H1 (cell line): ENCODE measurements at regions not wholly inside any gene's neighbourhood (a gene's known extent, or its start where the extent isn't known, plus 50 kb on each side); places are given as distances from the start of the nearest gene placed in this dataset.

Experiments
- CTCF ChIA-PET: fragments of 300-600 bp; sonication (Branson Sonifier 250); formaldehyde crosslinking; loops from one replicate; lab custom pipeline; 2021; ENCODE audit not compliant: partially characterized antibody; lab: Charles Lee
- POLR2A ChIA-PET: fragments of 300-600 bp; sonication (Branson Sonifier 250); formaldehyde crosslinking; loops from one replicate; lab custom pipeline; 2021; ENCODE audit warnings: inconsistent platforms; ENCODE audit not compliant: partially characterized antibody; lab: Charles Lee
- DNase-seq, 2 experiments: peaks; one replicate each; pipeline versions ENCODE4 v3.0.0 to v3.0.0-alpha.2; 2010 to 2022; ENCODE audit warnings: low spot score in 2 of 2, low read depth in 1 of 2, mixed read lengths in 1 of 2
- FAIRE-seq: peaks from 2 replicates; lab custom pipeline; 2011; peaks lifted over from hg19 to GRCh38; lab: Jason Lieb, UNC
- H2AFZ ChIP-seq: 2 replicates; pipeline ENCODE4 v1.8.1; 2012; ENCODE audit warnings: low read length, inconsistent platforms
- H2AK5ac ChIP-seq: 2 replicates; pipeline ENCODE4 v1.6.1; 2013; ENCODE audit warnings: low read depth, low read length
- H2BK120ac ChIP-seq: replicated peaks from 2 replicates; pipeline ENCODE3; 2013; ENCODE audit warnings: low read depth, low read length, inconsistent platforms
- H2BK12ac ChIP-seq: 2 replicates; pipeline ENCODE4 v1.6.1; 2013; ENCODE audit warnings: low read depth, low read length
- H2BK15ac ChIP-seq: 2 replicates; pipeline ENCODE4 v1.6.1; 2013; ENCODE audit warnings: low read length
- H2BK20ac ChIP-seq: 2 replicates; pipeline ENCODE4 v1.6.1; 2013; ENCODE audit warnings: low read length
- H2BK5ac ChIP-seq: 2 replicates; pipeline ENCODE4 v1.6.1; 2013; ENCODE audit warnings: low read depth, low read length
- H3K14ac ChIP-seq: 2 replicates; pipeline ENCODE4 v1.6.1; 2013; ENCODE audit warnings: inconsistent platforms; ENCODE audit not compliant: insufficient read length
- H3K18ac ChIP-seq: 2 replicates; pipeline ENCODE4 v1.6.1; 2013; ENCODE audit warnings: low read length; ENCODE audit errors: extremely low read depth
- H3K23ac ChIP-seq: 2 replicates; pipeline ENCODE4 v1.6.1; 2013; ENCODE audit warnings: inconsistent platforms; ENCODE audit not compliant: insufficient read length
- H3K23me2 ChIP-seq: 2 replicates; pipeline ENCODE4 v1.6.1; 2013; ENCODE audit warnings: low read depth, low read length
- H3K27ac ChIP-seq: 2 replicates; pipeline ENCODE4 v1.6.1; 2011; ENCODE audit warnings: low read depth, low read length, inconsistent platforms
- H3K27me3 ChIP-seq, 4 experiments: replicated peaks in 1 of 4; 1 replicate in 1 of 4; 2 replicates in 3 of 4; pipeline versions ENCODE4 v1.6.1 to v1.8.1; 2011 to 2013; ENCODE audit warnings: low read length in 3 of 4, mild to moderate bottlenecking in 3 of 4, inconsistent platforms in 2 of 4, mixed read lengths in 2 of 4, moderate library complexity in 1 of 4; ENCODE audit not compliant: control insufficient read depth in 3 of 4, insufficient read depth in 3 of 4; ENCODE audit errors: extremely low read depth in 1 of 4
- H3K36me3 ChIP-seq, 4 experiments: 2 replicates each; pipeline versions ENCODE4 v1.6.1 to v1.8.1; 2011 to 2013; ENCODE audit warnings: mild to moderate bottlenecking in 4 of 4, low read length in 3 of 4, moderate library complexity in 2 of 4, control low read depth in 1 of 4, inconsistent platforms in 1 of 4; ENCODE audit not compliant: insufficient read depth in 4 of 4, control insufficient read depth in 2 of 4
- H3K4ac ChIP-seq: replicated peaks from 2 replicates; pipeline ENCODE3; 2013; ENCODE audit warnings: low read length, low read depth, mixed read lengths, inconsistent platforms; ENCODE audit not compliant: insufficient read length
- H3K4me1 ChIP-seq, 4 experiments: replicated peaks in 1 of 4; 1 replicate in 1 of 4; 2 replicates in 3 of 4; pipeline versions ENCODE4 v1.6.1 to v1.8.1; 2011 to 2013; ENCODE audit warnings: low read length in 3 of 4, inconsistent platforms in 2 of 4, mixed read lengths in 1 of 4; ENCODE audit not compliant: insufficient read depth in 4 of 4, control insufficient read depth in 3 of 4
- H3K4me2 ChIP-seq, 2 experiments: 2 replicates each; pipeline versions ENCODE4 v1.6.1 to v1.8.1; 2011 to 2013; ENCODE audit warnings: low read depth in 2 of 2, low read length in 2 of 2, control low read depth in 1 of 2, inconsistent platforms in 1 of 2, mild to moderate bottlenecking in 1 of 2; ENCODE audit not compliant: insufficient read depth in 1 of 2
- H3K4me3 ChIP-seq, 4 experiments: fragments of 200-600, 300-600 bp in 1 of 4; sonication (generic), shearing (Covaris generic), sonication (Bioruptor Twin) in 1 of 4; 2 replicates each; pipeline versions ENCODE4 v1.5.1 to v1.8.1; 2011 to 2016; ENCODE audit warnings: low read length in 4 of 4, low read depth in 3 of 4, control low read depth in 2 of 4, inconsistent platforms in 2 of 4, mild to moderate bottlenecking in 2 of 4, mixed read lengths in 1 of 4, moderate library complexity in 1 of 4; ENCODE audit not compliant: insufficient read depth in 2 of 4; ENCODE audit errors: extremely low read depth in 1 of 4
- H3K56ac ChIP-seq: replicated peaks from 2 replicates; pipeline ENCODE3; 2013; ENCODE audit warnings: low read depth, mild to moderate bottlenecking, mixed read lengths, low read length, inconsistent platforms; ENCODE audit not compliant: insufficient read length
- H3K79me1 ChIP-seq: 2 replicates; pipeline ENCODE4 v1.6.1; 2013; ENCODE audit warnings: low read depth, low read length, control low read depth
- H3K79me2 ChIP-seq, 2 experiments: 2 replicates each; pipeline versions ENCODE4 v1.6.1 to v1.8.1; 2012 to 2013; ENCODE audit warnings: low read length in 2 of 2, mild to moderate bottlenecking in 2 of 2, inconsistent platforms in 1 of 2; ENCODE audit not compliant: insufficient read depth in 2 of 2, control insufficient read depth in 1 of 2
- H3K9ac ChIP-seq, 4 experiments: replicated peaks in 1 of 4; 1 replicate in 1 of 4; 2 replicates in 3 of 4; pipeline versions ENCODE4 v1.6.1 to v1.8.1; 2011 to 2013; ENCODE audit warnings: low read depth in 3 of 4, low read length in 3 of 4, control low read depth in 2 of 4, mild to moderate bottlenecking in 2 of 4, moderate library complexity in 2 of 4, inconsistent platforms in 1 of 4; ENCODE audit errors: extremely low read depth in 1 of 4
- H3K9me3 ChIP-seq, 2 experiments: 2 replicates each; pipeline versions ENCODE4 v1.6.1 to v1.8.1; 2012 to 2013; ENCODE audit warnings: mild to moderate bottlenecking in 2 of 2, moderate library complexity in 2 of 2, control low read depth in 1 of 2, inconsistent platforms in 1 of 2, low read depth in 1 of 2, low read length in 1 of 2, mixed read lengths in 1 of 2; ENCODE audit not compliant: insufficient read depth in 2 of 2
- H4K20me1 ChIP-seq, 2 experiments: replicated peaks in 1 of 2; 2 replicates each; pipeline versions ENCODE3 to v1.8.1; 2011 to 2013; ENCODE audit warnings: inconsistent platforms in 2 of 2, low read length in 2 of 2, mild to moderate bottlenecking in 1 of 2; ENCODE audit not compliant: insufficient read depth in 2 of 2, control insufficient read depth in 1 of 2
- H4K5ac ChIP-seq: 2 replicates; pipeline ENCODE4 v1.6.1; 2013; ENCODE audit warnings: low read length, low read depth, mixed read lengths, inconsistent platforms; ENCODE audit not compliant: insufficient read length
- H4K8ac ChIP-seq: 2 replicates; pipeline ENCODE4 v1.8.0; 2013; ENCODE audit warnings: mild to moderate bottlenecking, moderate library complexity, low read length, inconsistent platforms; ENCODE audit not compliant: insufficient read depth; ENCODE audit errors: extremely low read depth
- H4K91ac ChIP-seq: replicated peaks from 2 replicates; pipeline ENCODE3; 2013; ENCODE audit warnings: low read length, mixed read lengths, inconsistent platforms; ENCODE audit not compliant: insufficient read length
- ASH2L ChIP-seq: fragments of 200-600, 300-600 bp; sonication (generic); IDR thresholded peaks from one replicate; pipeline ENCODE4 v1.7.1; 2017; ENCODE audit warnings: low read length
- BRCA1 ChIP-seq: IDR thresholded peaks from 2 replicates; pipeline ENCODE4 v1.6.1; 2012; ENCODE audit warnings: low read depth, low read length, improper control_type of control experiment
- CHD2 ChIP-seq: IDR thresholded peaks from 2 replicates; pipeline ENCODE4 v1.6.1; 2012; ENCODE audit warnings: low read length, improper control_type of control experiment
- GABPA ChIP-seq: IDR thresholded peaks from 2 replicates; pipeline ENCODE4 v1.6.1; 2011; ENCODE audit warnings: mild to moderate bottlenecking, low read length, moderate library complexity, borderline replicate concordance; ENCODE audit not compliant: insufficient read depth
- GTF2F1 ChIP-seq: IDR thresholded peaks from 2 replicates; pipeline ENCODE4 v1.6.1; 2012; ENCODE audit warnings: low read depth, low read length, improper control_type of control experiment, borderline replicate concordance
- JUND ChIP-seq: IDR thresholded peaks from 2 replicates; pipeline ENCODE4 v1.6.1; 2011; ENCODE audit warnings: mild to moderate bottlenecking, improper control_type of control experiment, low read length
- PHF8 ChIP-seq: fragments of 200-600 bp; sonication (generic); conservative IDR thresholded peaks from 2 replicates; pipeline ENCODE4 v1.7.1; 2012; ENCODE audit warnings: low read depth, mild to moderate bottlenecking, inconsistent platforms, low read length, moderate library complexity
- WGBS, 2 experiments: shearing (Covaris generic) in 1 of 2; methylation state at CpG; one replicate each; pipeline versions ENCODE4 v1.1.6 to v1.1.7; 2013 to 2015; ENCODE audit warnings: low lambda C conversion rate in 2 of 2, mixed read lengths in 2 of 2, inconsistent platforms in 1 of 2, low coverage in 1 of 2, missing lambda C conversion rate in 1 of 2; ENCODE audit not compliant: insufficient replicate concordance in 2 of 2, insufficient coverage in 1 of 2, insufficient read length in 1 of 2; ENCODE audit errors: extremely low coverage in 1 of 2, missing lambda C conversion rate in 1 of 2; 5-methylcytosine and 5-hydroxymethylcytosine counted together
- TF ChIP-seq, protein P1 (sequence below), 3 experiments: IDR thresholded peaks; 1 replicate in 2 of 3; 2 replicates in 1 of 3; pipeline versions ENCODE4 v1.5.1 to v1.6.1; 2011; ENCODE audit warnings: low read length in 3 of 3, mild to moderate bottlenecking in 3 of 3, inconsistent platforms in 2 of 3, low read depth in 1 of 3, moderate library complexity in 1 of 3; ENCODE audit not compliant: insufficient read depth in 1 of 3; ENCODE audit errors: control extremely low read depth in 1 of 3
- TF ChIP-seq, protein P2 (sequence below): IDR thresholded peaks from 2 replicates; pipeline ENCODE4 v1.6.1; 2012; ENCODE audit warnings: inconsistent platforms

DNA sequence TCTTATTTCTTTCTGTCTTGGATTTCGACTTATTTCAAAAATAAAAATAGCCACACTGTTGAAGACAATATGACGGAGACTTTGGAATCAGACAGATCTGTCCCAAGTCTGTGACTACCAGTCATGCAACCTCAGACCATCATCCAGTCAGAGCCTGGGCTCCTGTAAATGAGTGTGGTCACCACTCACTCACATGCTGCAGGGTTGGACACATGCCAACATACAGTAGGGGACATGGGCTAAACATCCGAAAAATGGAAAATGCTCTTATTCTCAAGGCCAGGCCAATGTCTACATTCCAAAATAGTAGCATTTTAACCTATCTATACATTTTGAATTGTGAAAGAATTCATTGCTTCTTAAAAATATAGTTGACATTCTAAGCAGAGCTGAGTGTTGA, 75.5 kb upstream of the EDNRB start:
- POLR2A ChIA-PET = no interaction called here

More for the DNA sequence above, 75.5 kb upstream of the EDNRB start:
- H4K5ac ChIP-seq = no peak overlapping the region
- no peaks in the 10 kb centered on the region; a peak in 2 of 4 replicates for H3K9me3 ChIP-seq
- H3K4ac ChIP-seq = no peak overlapping the region
- no peak overlapping the region for H2BK12ac ChIP-seq
- no peak overlapping the region for H3K4me2 ChIP-seq
- CTCF ChIA-PET = interaction anchor here (1.2 to 1.3 kb wide), 2 partner anchors 17 to 124 kb away, joined by 3 to 4 read pairs; no protein-coding TSS in a partner anchor
- H4K20me1 ChIP-seq = no peaks in the 10 kb centered on the region
- no peaks in the 10 kb centered on the region for H3K4me1 ChIP-seq
- H3K18ac ChIP-seq = no peak overlapping the region
- no peak overlapping the region for H4K91ac ChIP-seq
- no peak overlapping the region for H3K56ac ChIP-seq
- no peaks in the 10 kb centered on the region for H3K79me2 ChIP-seq
- no peak overlapping the region for H2AFZ ChIP-seq
- H3K23me2 ChIP-seq = no peaks in the 10 kb centered on the region
- DNase-seq (no peak), FAIRE-seq (no peak)
- H3K23ac ChIP-seq = no peak overlapping the region
- no peak overlapping the region for H2AK5ac ChIP-seq
- no peak overlapping the region for H4K8ac ChIP-seq
- no peak overlapping the region for H2BK20ac ChIP-seq
- no peaks in the 10 kb centered on the region for H3K27me3 ChIP-seq
- WGBS, 2 experiments = 90% methylated on average over 3 of the region's 3 CpGs; no CpG with 5 or more reads in 1 of the 2 experiments
- H3K36me3 ChIP-seq = no peaks in the 10 kb centered on the region
- TF ChIP-seq BRCA1 (no peak), CHD2 (no peak), PHF8 (no peak), JUND (no peak), GABPA (no peak), GTF2F1 (no peak), ASH2L (no peak)
- TF ChIP-seq, protein P1, sequence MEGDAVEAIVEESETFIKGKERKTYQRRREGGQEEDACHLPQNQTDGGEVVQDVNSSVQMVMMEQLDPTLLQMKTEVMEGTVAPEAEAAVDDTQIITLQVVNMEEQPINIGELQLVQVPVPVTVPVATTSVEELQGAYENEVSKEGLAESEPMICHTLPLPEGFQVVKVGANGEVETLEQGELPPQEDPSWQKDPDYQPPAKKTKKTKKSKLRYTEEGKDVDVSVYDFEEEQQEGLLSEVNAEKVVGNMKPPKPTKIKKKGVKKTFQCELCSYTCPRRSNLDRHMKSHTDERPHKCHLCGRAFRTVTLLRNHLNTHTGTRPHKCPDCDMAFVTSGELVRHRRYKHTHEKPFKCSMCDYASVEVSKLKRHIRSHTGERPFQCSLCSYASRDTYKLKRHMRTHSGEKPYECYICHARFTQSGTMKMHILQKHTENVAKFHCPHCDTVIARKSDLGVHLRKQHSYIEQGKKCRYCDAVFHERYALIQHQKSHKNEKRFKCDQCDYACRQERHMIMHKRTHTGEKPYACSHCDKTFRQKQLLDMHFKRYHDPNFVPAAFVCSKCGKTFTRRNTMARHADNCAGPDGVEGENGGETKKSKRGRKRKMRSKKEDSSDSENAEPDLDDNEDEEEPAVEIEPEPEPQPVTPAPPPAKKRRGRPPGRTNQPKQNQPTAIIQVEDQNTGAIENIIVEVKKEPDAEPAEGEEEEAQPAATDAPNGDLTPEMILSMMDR (IDR thresholded peaks at IDR 0.05; ENCODE audit: control extremely low read depth in 1 of 3, insufficient read depth in 1 of 3, low read depth in 1 of 3, low read length in 3 of 3) = no peak
- TF ChIP-seq, protein P2, sequence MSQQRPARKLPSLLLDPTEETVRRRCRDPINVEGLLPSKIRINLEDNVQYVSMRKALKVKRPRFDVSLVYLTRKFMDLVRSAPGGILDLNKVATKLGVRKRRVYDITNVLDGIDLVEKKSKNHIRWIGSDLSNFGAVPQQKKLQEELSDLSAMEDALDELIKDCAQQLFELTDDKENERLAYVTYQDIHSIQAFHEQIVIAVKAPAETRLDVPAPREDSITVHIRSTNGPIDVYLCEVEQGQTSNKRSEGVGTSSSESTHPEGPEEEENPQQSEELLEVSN = no peak
- H2BK5ac ChIP-seq = no peak overlapping the region
- H2BK120ac ChIP-seq = no peak overlapping the region
- H3K14ac ChIP-seq = no peak overlapping the region
- no peak overlapping the region for H3K4me3 ChIP-seq
- H3K79me1 ChIP-seq = no peaks in the 10 kb centered on the region
- H3K27ac ChIP-seq = no peak overlapping the region
- H2BK15ac ChIP-seq = no peak overlapping the region
- H3K9ac ChIP-seq = no peak overlapping the region
